Neuronal stem cell (in vitro differentiated cells): ENCODE measurements at regions not wholly inside any gene's neighbourhood (a gene's known extent, or its start where the extent isn't known, plus 50 kb on each side); places are given as distances from the start of the nearest gene placed in this dataset.

ENCODE experiments used
- DNase-seq: peaks from one replicate; pipeline ENCODE4 v3.0.0-alpha.2; 2013; ENCODE audit warnings: low spot score
- H2AFZ ChIP-seq: one replicate; pipeline ENCODE4 v1.6.1; 2013; ENCODE audit warnings: mild to moderate bottlenecking, low read length, inconsistent platforms
- H2AK5ac ChIP-seq: 2 replicates; pipeline ENCODE4 v1.6.1; 2013; ENCODE audit warnings: low read depth, mild to moderate bottlenecking, inconsistent platforms, low read length, moderate library complexity, mixed read lengths
- H2BK120ac ChIP-seq: 2 replicates; pipeline ENCODE4 v1.6.1; 2013; ENCODE audit warnings: low read depth, mild to moderate bottlenecking, inconsistent platforms, low read length, moderate library complexity, mixed read lengths
- H2BK12ac ChIP-seq: one replicate; pipeline ENCODE4 v1.6.1; 2013; ENCODE audit warnings: low read length, inconsistent platforms
- H2BK15ac ChIP-seq: 2 replicates; pipeline ENCODE4 v1.6.1; 2013; ENCODE audit warnings: mild to moderate bottlenecking, low read length, inconsistent platforms, mixed read lengths
- H2BK5ac ChIP-seq: one replicate; pipeline ENCODE4 v1.6.1; 2013; ENCODE audit warnings: inconsistent platforms, mild to moderate bottlenecking, low read length, moderate library complexity
- H3K14ac ChIP-seq: one replicate; pipeline ENCODE4 v1.6.1; 2013; ENCODE audit warnings: low read length, inconsistent platforms
- H3K18ac ChIP-seq: 2 replicates; pipeline ENCODE4 v1.6.1; 2013; ENCODE audit warnings: low read length, inconsistent platforms
- H3K23ac ChIP-seq: 2 replicates; pipeline ENCODE4 v1.6.1; 2013; ENCODE audit warnings: low read depth, mild to moderate bottlenecking, mixed read lengths, low read length, inconsistent platforms; ENCODE audit not compliant: poor library complexity
- H3K27ac ChIP-seq: replicated peaks from 3 replicates; pipeline ENCODE4 v1.5.1; 2013; ENCODE audit warnings: low read length, inconsistent platforms
- H3K27me3 ChIP-seq, 3 experiments: 2 replicates each; pipeline ENCODE4 v1.6.1; 2013; ENCODE audit warnings: low read length in 3 of 3, mild to moderate bottlenecking in 2 of 3, inconsistent platforms in 1 of 3, low read depth in 1 of 3, mixed read lengths in 1 of 3, moderate library complexity in 1 of 3; ENCODE audit not compliant: control insufficient read depth in 3 of 3, insufficient read depth in 3 of 3
- H3K36me3 ChIP-seq, 2 donors: replicated peaks in 1 of 2; 2 replicates each; pipeline ENCODE4 v1.6.1; 2013; ENCODE audit warnings: low read length in 2 of 2; ENCODE audit not compliant: control insufficient read depth in 2 of 2, insufficient read depth in 2 of 2
- H3K4ac ChIP-seq: 2 replicates; pipeline ENCODE4 v1.6.1; 2013; ENCODE audit warnings: inconsistent platforms, mild to moderate bottlenecking, low read length, moderate library complexity
- H3K4me1 ChIP-seq, 2 donors: 1 replicate in 1 of 2; 2 replicates in 1 of 2; pipeline ENCODE4 v1.6.1; 2013; ENCODE audit warnings: low read length in 2 of 2, low read depth in 1 of 2; ENCODE audit not compliant: control insufficient read depth in 2 of 2, insufficient read depth in 1 of 2
- H3K4me2 ChIP-seq: one replicate; pipeline ENCODE4 v1.6.1; 2013; ENCODE audit warnings: mild to moderate bottlenecking, low read length, inconsistent platforms; ENCODE audit not compliant: insufficient read depth, poor library complexity, severe bottlenecking
- H3K4me3 ChIP-seq, 2 donors: 2 replicates each; pipeline ENCODE4 v1.5.1; 2013; ENCODE audit warnings: low read length in 2 of 2, mild to moderate bottlenecking in 2 of 2, inconsistent platforms in 1 of 2, moderate library complexity in 1 of 2
- H3K79me1 ChIP-seq: one replicate; pipeline ENCODE4 v1.6.1; 2013; ENCODE audit warnings: low read depth, mild to moderate bottlenecking, inconsistent platforms, low read length, moderate library complexity
- H3K9ac ChIP-seq: one replicate; pipeline ENCODE4 v1.6.1; 2013; ENCODE audit warnings: mild to moderate bottlenecking, low read depth, low read length, inconsistent platforms; ENCODE audit not compliant: poor library complexity
- H3K9me3 ChIP-seq, 2 donors: replicated peaks in 1 of 2; 2 replicates each; pipeline versions ENCODE3 to v1.6.1; 2013; ENCODE audit warnings: low read length in 2 of 2, mild to moderate bottlenecking in 2 of 2, inconsistent platforms in 1 of 2, low read depth in 1 of 2, mixed read lengths in 1 of 2, moderate library complexity in 1 of 2; ENCODE audit not compliant: control insufficient read depth in 2 of 2, insufficient read depth in 1 of 2
- H4K8ac ChIP-seq: one replicate; pipeline ENCODE4 v1.6.1; 2013; ENCODE audit warnings: low read depth, mild to moderate bottlenecking, inconsistent platforms, low read length, moderate library complexity
- H4K91ac ChIP-seq: one replicate; pipeline ENCODE4 v1.6.1; 2013; ENCODE audit warnings: low read length, low read depth, mild to moderate bottlenecking, inconsistent platforms; ENCODE audit not compliant: poor library complexity
- WGBS, 2 donors: extraction: QIAGEN DNeasy Blood & Tissue Kit; methylation state at CpG; one replicate each; pipeline ENCODE4 v1.1.7; 2013; ENCODE audit warnings: missing lambda C conversion rate in 2 of 2, mixed read lengths in 1 of 2; ENCODE audit not compliant: insufficient read length in 2 of 2, insufficient replicate concordance in 1 of 2; ENCODE audit errors: extremely low coverage in 2 of 2; 5-methylcytosine and 5-hydroxymethylcytosine counted together

GRCh38 chr12:58341791-58342190 lies 400.4 kb downstream of the ATP23 start:
- no peaks in the 10 kb centered on the region for H3K9me3 ChIP-seq
- H3K14ac ChIP-seq, result no peak overlapping the region
- H2AFZ ChIP-seq, result no peak overlapping the region
- H3K36me3 ChIP-seq, result no peaks in the 10 kb centered on the region
- H3K79me1 ChIP-seq, result no peaks in the 10 kb centered on the region
- H3K23ac ChIP-seq, result no peak overlapping the region
- H2AK5ac ChIP-seq, result no peak overlapping the region
- H3K4me2 ChIP-seq, result no peak overlapping the region
- H2BK120ac ChIP-seq, result no peak overlapping the region
- DNase-seq, result no peak
- no peak overlapping the region for H2BK15ac ChIP-seq
- H2BK12ac ChIP-seq, result no peak overlapping the region
- no peak overlapping the region for H3K4me3 ChIP-seq
- H2BK5ac ChIP-seq, result no peak overlapping the region
- no peak overlapping the region for H3K27ac ChIP-seq
- H4K8ac ChIP-seq, result no peak overlapping the region
- H3K4me1 ChIP-seq, result no peaks in the 10 kb centered on the region
- no CpG with 5 or more reads among the region's 2 CpGs for WGBS, 2 donors
- no peak overlapping the region for H3K18ac ChIP-seq
- no peak overlapping the region for H3K4ac ChIP-seq
- H3K9ac ChIP-seq, result no peak overlapping the region
- no peaks in the 10 kb centered on the region for H3K27me3 ChIP-seq
- H4K91ac ChIP-seq, result no peak overlapping the region

DNA sequence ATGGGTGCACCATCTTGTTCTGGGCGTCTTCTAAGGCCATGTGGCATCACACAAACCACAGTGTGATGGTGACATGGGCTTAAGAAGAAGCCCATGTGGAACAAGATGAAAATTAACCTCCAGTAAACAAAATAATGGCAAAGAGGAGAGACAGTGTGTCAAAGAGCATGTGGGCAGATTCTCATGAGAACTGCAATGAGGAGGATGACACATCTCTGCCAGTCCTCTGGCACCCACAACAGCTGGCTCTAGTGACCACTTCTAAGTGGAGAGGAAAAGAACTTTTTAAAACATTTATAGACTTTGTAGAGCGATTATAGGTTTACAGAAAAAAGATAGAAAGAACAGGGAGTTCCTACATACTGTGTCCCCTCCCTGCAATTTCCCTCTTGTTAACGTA lies 401.4 kb downstream of the ATP23 start:
- no CpG with 5 or more reads among the region's 3 CpGs for WGBS, 2 donors

DNA sequence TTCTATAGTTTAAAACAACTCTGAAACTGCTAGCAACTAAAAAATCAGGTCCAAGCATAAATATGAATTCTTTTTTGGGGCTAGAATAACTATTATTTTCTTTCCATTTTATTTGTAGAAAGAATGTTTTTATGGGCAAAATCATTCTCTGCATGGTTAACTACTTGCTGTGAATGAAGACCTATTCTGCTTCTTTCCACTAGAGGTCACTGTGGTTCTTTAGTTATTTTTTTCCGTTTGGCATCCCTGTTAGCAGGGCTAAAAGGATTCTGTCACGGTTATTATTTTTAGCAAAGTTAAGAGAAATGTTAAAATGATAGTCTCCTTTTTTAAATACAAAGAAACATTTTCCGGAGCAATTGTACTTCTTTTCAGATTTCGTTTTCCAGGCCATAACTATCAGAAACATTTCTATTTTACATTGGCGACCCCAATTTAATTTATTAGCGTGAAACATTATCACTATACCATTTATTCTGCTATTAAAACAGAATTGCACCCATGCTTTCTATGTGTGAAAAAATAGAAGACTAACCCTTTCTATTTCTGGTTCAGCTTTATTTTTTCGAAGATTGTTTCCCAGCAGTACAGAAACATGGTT lies 404.8 kb downstream of the ATP23 start:
- Histone ChIP-seq H2AFZ (no peak overlapping the region), H3K27ac (no peak overlapping the region)
- peak; percentile 30 for DNase-seq

More for the DNA sequence above, 401.4 kb downstream of the ATP23 start:
- no peaks in the 10 kb centered on the region for H3K27me3 ChIP-seq
- no peaks in the 10 kb centered on the region for H3K36me3 ChIP-seq
- H3K79me1 ChIP-seq, result no peaks in the 10 kb centered on the region
- H4K91ac ChIP-seq, result no peak overlapping the region
- H3K18ac ChIP-seq, result no peak overlapping the region
- H3K9me3 ChIP-seq, result no peaks in the 10 kb centered on the region
- H2BK120ac ChIP-seq, result no peak overlapping the region
- no peak overlapping the region for H3K4me2 ChIP-seq
- no peak overlapping the region for H3K9ac ChIP-seq
- H3K4ac ChIP-seq, result no peak overlapping the region
- H3K4me1 ChIP-seq, result no peaks in the 10 kb centered on the region
- H3K4me3 ChIP-seq, result no peak overlapping the region
- no peak overlapping the region for H2AK5ac ChIP-seq
- H2BK15ac ChIP-seq, result no peak overlapping the region
- no peak overlapping the region for H3K14ac ChIP-seq
- H4K8ac ChIP-seq, result no peak overlapping the region
- no peak overlapping the region for H2AFZ ChIP-seq
- no peak overlapping the region for H2BK12ac ChIP-seq
- no peak overlapping the region for H3K23ac ChIP-seq
- H3K27ac ChIP-seq, result no peak overlapping the region
- no peak for DNase-seq
- no peak overlapping the region for H2BK5ac ChIP-seq

DNA sequence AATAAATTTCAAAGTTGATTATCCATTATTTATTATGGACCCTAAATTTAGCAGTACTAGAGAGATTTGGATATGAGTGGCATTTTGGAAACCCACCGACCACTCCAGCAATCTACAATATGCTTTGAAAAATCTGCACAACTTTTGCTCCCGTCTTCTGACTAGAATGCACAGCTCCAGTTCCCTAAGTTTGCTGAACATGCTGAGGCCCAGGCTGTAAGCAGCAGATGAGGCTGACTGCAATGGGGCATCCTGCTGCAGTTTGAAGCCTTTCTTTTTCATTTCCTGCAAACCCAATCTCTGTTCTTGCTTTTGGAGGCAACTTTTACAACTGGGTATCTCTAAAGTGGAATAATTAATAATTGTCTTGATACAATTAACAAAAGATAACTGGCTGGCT lies 405.8 kb downstream of the ATP23 start:
- no peak overlapping the region for H2BK120ac ChIP-seq
- H2AK5ac ChIP-seq, result no peak overlapping the region
- H3K27me3 ChIP-seq, result no peaks in the 10 kb centered on the region
- H2AFZ ChIP-seq, result no peak overlapping the region
- H3K4me3 ChIP-seq, result no peak overlapping the region
- H3K79me1 ChIP-seq, result no peaks in the 10 kb centered on the region
- H3K9ac ChIP-seq, result no peak overlapping the region
- H3K9me3 ChIP-seq, result no peaks in the 10 kb centered on the region
- no peaks in the 10 kb centered on the region for H3K36me3 ChIP-seq
- no peaks in the 10 kb centered on the region for H3K4me1 ChIP-seq
- no peak overlapping the region for H3K4ac ChIP-seq
- H2BK12ac ChIP-seq, result no peak overlapping the region
- H3K23ac ChIP-seq, result no peak overlapping the region
- H3K4me2 ChIP-seq, result no peak overlapping the region
- H3K27ac ChIP-seq, result no peak overlapping the region
- no CpG with 5 or more reads among the region's 2 CpGs for WGBS, 2 donors
- H4K91ac ChIP-seq, result no peak overlapping the region
- no peak overlapping the region for H3K18ac ChIP-seq
- H4K8ac ChIP-seq, result no peak overlapping the region
- no peak overlapping the region for H3K14ac ChIP-seq
- no peak overlapping the region for H2BK5ac ChIP-seq
- DNase-seq, result no peak
- H2BK15ac ChIP-seq, result no peak overlapping the region

More for the DNA sequence above, 404.8 kb downstream of the ATP23 start:
- no peak overlapping the region for H3K4me3 ChIP-seq
- no peaks in the 10 kb centered on the region for H3K4me1 ChIP-seq
- no peak overlapping the region for H3K9ac ChIP-seq
- H2BK120ac ChIP-seq, result no peak overlapping the region
- no peak overlapping the region for H3K14ac ChIP-seq
- no peak overlapping the region for H4K91ac ChIP-seq
- H3K18ac ChIP-seq, result no peak overlapping the region
- H3K23ac ChIP-seq, result no peak overlapping the region
- H3K4me2 ChIP-seq, result no peak overlapping the region
- no peak overlapping the region for H3K4ac ChIP-seq
- no peak overlapping the region for H2BK12ac ChIP-seq
- no peak overlapping the region for H2BK5ac ChIP-seq
- H3K79me1 ChIP-seq, result no peaks in the 10 kb centered on the region
- no peaks in the 10 kb centered on the region for H3K27me3 ChIP-seq
- no peaks in the 10 kb centered on the region for H3K36me3 ChIP-seq
- WGBS, 2 donors, result no CpG with 5 or more reads among the region's 7 CpGs
- H4K8ac ChIP-seq, result no peak overlapping the region
- no peak overlapping the region for H2AK5ac ChIP-seq
- H2BK15ac ChIP-seq, result no peak overlapping the region
- no peaks in the 10 kb centered on the region for H3K9me3 ChIP-seq
